HG03469 (cell line): ENCODE measurements at regions not wholly inside any gene's neighbourhood (a gene's known extent, or its start where the extent isn't known, plus 50 kb on each side); places are given as distances from the start of the nearest gene placed in this dataset.
"Not testable (repeated sequence)": the region's sequence is repeated elsewhere in the genome, so short reads cannot be mapped to it uniquely, and the experiment has no call there.

Source experiments
- ATAC-seq: cut with Tn5 transposase; IDR thresholded peaks from one replicate; pipeline ENCODE4 v1.9.1; 2021; ENCODE audit warnings: mild to moderate bottlenecking, moderate library complexity, moderate number of reproducible peaks; ENCODE audit not compliant: unreplicated experiment

- no peak for ATAC-seq
Measured at GRCh38 chr4:130901321-130901720, 1805.4 kb downstream of the C4orf33 start.

DNA sequence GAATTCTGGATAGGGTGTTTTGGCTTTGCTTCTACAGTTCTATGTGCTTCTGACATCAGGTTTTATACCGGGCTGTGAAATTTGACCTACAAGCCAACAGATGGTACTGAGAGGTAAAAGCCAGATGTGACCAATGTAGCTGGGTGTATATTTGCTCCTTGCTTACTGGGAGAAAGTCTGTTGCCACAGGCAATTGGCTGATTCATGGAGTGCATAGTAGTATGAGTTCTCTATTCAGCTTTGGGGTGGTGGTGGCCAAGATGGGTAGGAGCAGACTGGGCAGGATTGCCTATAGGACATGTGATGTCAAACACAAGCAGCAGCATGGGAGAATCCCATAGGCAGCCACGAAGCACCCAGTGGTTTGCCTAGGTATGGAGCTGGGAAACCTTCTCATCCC lies 1827.0 kb downstream of the C4orf33 start:
- no peak for ATAC-seq

GRCh38 chr4:130955520-130955919 lies 1859.6 kb downstream of the C4orf33 start:
- no peak for ATAC-seq

DNA sequence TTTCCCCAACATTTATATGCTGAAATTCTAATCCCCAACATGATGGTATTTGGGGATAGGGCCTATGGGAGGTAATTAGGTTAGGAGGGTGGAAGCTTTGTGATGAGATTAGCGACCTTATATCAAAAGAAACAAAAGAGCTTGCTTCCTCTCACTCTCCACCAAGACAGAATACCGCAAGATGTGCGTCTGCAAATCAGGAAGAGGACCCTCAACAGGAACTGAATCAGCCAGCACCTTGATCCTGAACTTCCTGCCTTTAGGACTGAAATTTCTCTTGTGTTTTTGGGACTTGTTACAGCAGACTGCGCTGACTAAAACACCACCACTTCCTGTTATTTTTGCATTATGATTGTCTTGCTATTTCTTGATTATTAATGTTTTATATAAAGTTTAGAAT lies 1889.4 kb downstream of the C4orf33 start:
- no peak for ATAC-seq

- ATAC-seq, result no peak
Measured at GRCh38 chr4:130995988-130996387, 1900.0 kb downstream of the C4orf33 start.

DNA sequence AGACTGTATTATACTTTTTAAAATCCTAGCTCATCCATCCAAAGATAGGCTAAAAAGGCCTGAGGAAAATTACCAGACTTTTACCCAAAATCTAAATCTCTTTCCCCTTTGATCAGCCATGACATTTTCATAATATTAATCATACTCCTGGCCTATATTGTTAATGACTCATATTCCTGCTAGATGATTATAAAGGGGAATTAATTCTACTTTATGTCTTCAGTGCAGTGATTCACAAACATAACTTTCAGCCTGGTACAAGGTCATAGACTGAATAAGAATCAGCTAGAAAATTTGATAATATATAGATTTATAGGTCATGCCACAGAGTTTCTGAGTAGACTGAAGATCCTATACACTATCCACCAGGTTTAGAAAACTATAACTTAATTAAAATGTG lies 1905.4 kb downstream of the C4orf33 start:
- no peak for ATAC-seq

DNA sequence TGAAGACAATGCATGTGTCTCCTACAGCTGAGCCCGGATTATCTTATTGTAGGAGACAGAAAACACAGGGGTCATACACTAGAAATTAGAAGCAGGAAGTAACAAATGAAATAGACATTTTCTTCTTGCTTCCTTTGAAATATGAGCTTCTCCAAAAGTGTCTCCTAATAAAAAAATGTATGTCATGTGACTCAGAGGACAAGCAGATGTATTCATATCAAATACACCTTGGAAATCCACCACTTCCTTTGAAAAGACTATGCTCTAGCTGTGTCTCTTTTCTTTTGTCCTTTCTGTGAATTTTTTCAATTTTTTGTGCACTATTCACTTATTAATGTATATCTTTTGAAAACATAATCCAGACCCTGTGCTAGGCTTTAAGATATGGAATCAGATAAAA lies 1906.2 kb downstream of the C4orf33 start:
- no peak for ATAC-seq

- ATAC-seq, result no peak
Measured at GRCh38 chr4:131006388-131006787, 1910.4 kb downstream of the C4orf33 start.

- not testable (repeated sequence) for ATAC-seq
Measured at GRCh38 chr4:131011961-131012360, 1916.0 kb downstream of the C4orf33 start.

GRCh38 chr4:131013226-131013625 lies 1917.3 kb downstream of the C4orf33 start:
- ATAC-seq, result no peak

DNA sequence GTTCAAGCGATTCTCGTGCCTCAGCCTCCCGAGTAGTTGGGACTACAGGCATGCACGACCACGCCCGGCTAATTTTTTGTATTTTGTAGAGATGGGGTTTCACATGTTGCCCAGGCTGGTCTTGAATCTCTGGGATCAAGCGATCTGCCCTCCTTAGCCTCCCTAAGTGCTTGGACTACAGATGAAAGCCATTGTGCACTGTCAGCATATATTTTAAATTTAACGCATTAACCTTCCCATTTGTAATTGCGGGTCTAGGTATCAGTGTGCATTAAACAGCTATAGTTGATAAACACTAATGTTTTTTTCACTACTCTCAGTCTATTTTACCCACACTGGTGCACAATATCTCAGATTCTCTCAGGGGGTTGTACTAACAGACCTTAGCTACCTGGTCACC lies 1930.8 kb downstream of the C4orf33 start:
- ATAC-seq, result no peak

DNA sequence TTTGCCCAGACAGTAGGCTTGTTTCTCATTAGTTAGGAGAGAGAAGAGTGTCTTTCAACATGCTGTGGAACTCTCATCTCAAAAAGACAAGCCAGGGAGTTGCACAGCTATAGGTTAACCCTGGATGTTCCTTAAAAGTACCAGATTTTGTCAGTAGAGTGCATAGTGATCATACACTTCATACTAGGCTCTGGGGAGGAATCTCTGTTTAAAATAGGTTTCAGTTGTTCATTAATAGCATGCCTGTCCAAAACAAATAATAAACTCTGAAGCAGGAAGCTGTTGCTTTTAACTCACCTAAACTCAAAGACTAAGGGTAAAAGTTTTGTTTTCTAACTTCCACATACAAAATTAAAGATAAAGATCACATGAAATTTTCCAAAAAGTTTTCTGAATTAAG lies 1948.4 kb downstream of the C4orf33 start:
- no peak for ATAC-seq

GRCh38 chr4:131046821-131047220 lies 1950.9 kb downstream of the C4orf33 start:
- no peak for ATAC-seq

- ATAC-seq, result no peak
Measured at GRCh38 chr4:131052646-131053045, 1956.7 kb downstream of the C4orf33 start.

DNA sequence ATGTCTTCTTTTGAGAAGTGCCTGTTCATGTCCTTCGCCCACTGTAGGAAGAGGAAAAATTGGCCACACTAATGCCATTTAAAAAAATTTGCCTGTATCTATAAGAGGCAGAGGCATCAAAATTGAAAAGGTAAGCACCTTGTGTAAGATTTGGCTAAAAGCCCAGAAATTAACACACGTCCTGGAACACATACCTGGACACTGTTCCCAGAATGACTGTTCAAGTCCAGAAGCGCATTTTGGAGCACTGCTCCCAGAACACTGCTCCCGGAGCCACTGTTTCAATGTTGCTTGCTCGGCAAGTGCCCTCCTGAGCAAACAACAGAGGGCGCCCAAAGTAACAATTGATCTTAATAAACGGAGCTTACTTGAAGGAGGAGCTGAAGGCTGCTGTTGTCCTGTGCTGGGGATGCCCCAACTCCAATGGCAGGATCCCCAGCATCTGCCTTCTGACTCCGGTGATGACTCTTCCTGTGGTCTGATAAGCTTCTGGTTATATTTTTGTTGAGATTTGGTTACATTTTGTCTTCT lies 1958.6 kb downstream of the C4orf33 start:
- no peak for ATAC-seq

GRCh38 chr4:131061734-131062133 lies 1965.8 kb downstream of the C4orf33 start:
- ATAC-seq, result no peak

DNA sequence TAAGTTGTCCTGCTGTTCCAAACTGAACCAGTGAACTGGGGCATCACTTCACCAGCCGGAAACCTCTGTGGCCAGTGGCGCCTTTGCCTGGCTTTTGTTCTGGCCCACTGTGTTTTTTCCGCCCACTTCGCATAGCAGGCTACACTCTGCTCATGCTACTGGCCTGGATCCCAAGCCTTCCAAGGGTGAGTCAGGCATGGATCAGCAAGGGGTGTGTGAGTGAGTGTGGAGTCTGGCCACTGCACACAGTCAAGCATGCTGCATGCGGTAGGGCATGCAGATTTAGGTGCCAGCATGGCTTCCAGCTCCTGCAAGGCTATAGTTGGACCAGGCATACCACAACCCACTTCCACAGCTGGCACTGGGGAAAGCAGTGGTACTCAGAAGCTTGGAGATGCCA lies 1967.9 kb downstream of the C4orf33 start:
- no peak for ATAC-seq

DNA sequence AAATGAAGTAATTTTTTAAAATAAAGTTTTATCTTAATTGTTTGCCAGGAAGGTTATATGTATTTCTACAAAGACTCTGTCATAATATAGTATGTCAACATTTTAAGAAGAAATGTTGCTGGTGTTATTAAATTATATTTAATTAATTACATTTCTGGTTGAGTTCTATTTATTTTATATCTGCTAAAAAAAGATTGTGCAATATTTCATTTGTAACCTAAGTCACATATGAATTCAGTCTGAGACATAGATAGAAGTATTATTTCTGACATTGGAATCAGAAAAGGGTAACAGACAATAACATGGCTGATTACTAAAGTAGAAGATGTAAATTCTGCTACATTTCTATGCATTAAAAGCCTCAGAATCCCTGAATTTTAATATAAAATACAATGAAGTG lies 1985.1 kb downstream of the C4orf33 start:
- ATAC-seq, result no peak

DNA sequence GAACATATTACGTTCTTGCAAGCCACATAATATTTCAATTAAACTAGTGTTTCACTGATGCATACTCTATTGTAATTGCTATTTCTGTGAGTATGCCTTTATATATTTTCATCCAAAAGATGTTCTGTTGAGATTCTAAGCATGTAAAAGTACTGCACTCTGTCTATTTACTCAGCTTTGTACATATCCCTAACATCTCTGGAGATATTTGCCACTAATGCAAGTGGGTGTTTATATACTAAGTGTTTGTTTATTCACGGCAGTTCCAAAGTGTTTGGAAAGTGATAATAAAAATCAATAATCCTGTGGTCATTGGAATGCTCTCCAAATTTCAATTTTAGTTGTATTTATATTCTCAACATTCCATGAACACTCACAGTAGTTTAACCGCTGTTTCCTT lies 1989.0 kb downstream of the C4orf33 start:
- no peak for ATAC-seq

DNA sequence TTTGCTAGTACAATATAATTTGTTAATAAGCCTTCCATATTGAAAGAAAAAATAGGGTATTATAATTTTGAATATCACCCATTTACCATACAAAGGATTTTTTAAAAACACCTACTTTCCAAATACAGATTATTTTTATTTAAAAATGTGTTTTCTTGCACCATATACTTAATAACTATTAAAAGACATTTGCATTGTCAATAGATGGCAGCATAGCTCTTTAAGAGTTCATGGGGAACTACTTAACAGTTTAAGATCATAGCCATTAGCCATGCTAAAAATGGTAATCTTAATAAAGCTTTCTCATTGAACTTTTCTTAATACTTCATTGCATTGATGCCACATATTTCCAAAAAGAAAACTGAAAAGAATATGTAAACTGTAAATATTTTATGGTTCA lies 1995.9 kb downstream of the C4orf33 start:
- ATAC-seq, result no peak

- ATAC-seq, result no peak
Measured at GRCh38 chr4:131093303-131093702, 1997.4 kb downstream of the C4orf33 start.

- no peak for ATAC-seq
Measured at GRCh38 chr4:131098976-131099375, 2003.0 kb downstream of the C4orf33 start.

DNA sequence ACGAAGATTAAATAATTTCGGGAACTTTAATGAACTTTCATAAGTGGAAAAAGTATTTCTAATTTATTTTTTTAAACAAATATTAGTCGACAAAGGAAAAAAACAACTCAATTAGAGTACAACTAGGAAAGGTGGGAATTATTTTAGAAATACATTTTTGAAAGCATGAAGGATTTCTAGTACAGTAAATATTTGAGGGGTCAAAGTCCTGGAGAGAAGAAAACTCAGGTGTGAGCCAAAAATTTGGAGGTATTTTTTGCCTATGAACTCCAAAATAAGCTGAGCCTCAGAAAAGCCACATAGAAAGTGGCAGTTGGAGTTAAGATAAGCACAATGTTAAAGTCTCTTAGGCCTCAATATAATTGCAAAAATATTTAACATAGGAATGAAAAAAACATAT lies 2017.3 kb downstream of the C4orf33 start:
- no peak for ATAC-seq

DNA sequence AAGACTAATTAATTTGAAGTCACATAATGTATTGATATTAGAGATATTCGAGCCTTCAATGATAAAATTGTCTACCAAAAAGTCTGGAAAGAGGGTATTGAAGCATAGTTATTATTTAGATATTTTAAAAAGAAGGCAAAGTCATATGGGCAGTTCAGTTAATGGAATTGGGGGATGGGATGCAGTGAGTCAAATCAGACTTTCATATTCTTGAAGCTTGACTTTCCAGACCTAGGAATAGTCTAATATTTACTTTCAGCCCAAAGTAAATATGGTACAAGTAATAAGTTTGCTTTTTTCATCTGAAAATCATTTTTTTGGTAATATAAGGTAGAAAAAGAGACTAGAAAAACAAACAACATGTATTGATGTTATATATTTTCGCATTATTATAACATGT lies 2017.8 kb downstream of the C4orf33 start:
- ATAC-seq, result no peak
